HCT116 (cell line): ENCODE measurements at regions not wholly inside any gene's neighbourhood (a gene's known extent, or its start where the extent isn't known, plus 50 kb on each side); places are given as distances from the start of the nearest gene placed in this dataset.

ENCODE experiments used
- ATAC-seq: fragments of 200-7000 bp; cut with Tn5 transposase; 2 replicates; pipeline ENCODE4 v1.9.1; 2020; ENCODE audit warnings: mild to moderate bottlenecking, moderate library complexity
- BruUV-seq: library from RNA; stranded (reverse); fragments of 400-500 nt; replicated peaks from 2 replicates; lab custom pipeline; 2021; lab: Mats Ljungman, UMichigan
- CTCF ChIA-PET: fragments of 300-600 bp; sonication (Branson Sonifier 250); formaldehyde crosslinking; loops from one replicate; lab custom pipeline; 2021; ENCODE audit warnings: antibody characterized with exemption; lab: Charles Lee
- POLR2A ChIA-PET: fragments of 300-600, 350-600 bp; sonication (Branson Sonifier 250); formaldehyde crosslinking; loops from one replicate; lab custom pipeline; 2021; ENCODE audit warnings: antibody characterized with exemption; lab: Charles Lee
- RAD21 ChIA-PET, 2 experiments: fragments of 300-600 bp; sonication (Branson Sonifier 250); formaldehyde crosslinking; loops; one replicate each; lab custom pipeline; 2023; ENCODE audit warnings: low total read pairs in 2 of 2; ENCODE audit not compliant: uncharacterized antibody in 2 of 2, unreplicated experiment in 2 of 2, low non-redundant PET in 1 of 2; lab: Charles Lee
- DNase-seq: peaks from one replicate; pipeline ENCODE4 v3.0.0-alpha.2; 2010; ENCODE audit warnings: low read depth, low spot score
- H2AFZ ChIP-seq: fragments of 200-600 bp; shearing (Covaris generic), sonication (generic); 2 replicates; pipeline ENCODE4 v1.6.1; 2017; ENCODE audit warnings: low read depth, mixed run types, mixed read lengths, antibody characterized with exemption, low read length; ENCODE audit not compliant: poor library complexity, severe bottlenecking
- H3K27ac ChIP-seq: 2 replicates; pipeline ENCODE4 v1.5.1; 2012; ENCODE audit warnings: low read depth, low read length
- H3K27me3 ChIP-seq: fragments of 200-600 bp; sonication (generic); 2 replicates; pipeline ENCODE4 v1.6.1; 2016; ENCODE audit warnings: mixed run types, low read length, mixed read lengths; ENCODE audit not compliant: insufficient read depth
- H3K36me3 ChIP-seq, 2 experiments: fragments of 200-500 bp in 1 of 2; fragments of 200-600 bp in 1 of 2; sonication (Bioruptor generic) in 1 of 2; sonication (generic) in 1 of 2; 2 replicates each; pipeline versions ENCODE4 v1.5.1 to v1.6.1; 2014 to 2016; ENCODE audit warnings: low read length in 2 of 2, inconsistent platforms in 1 of 2, mixed read lengths in 1 of 2, mixed run types in 1 of 2; ENCODE audit not compliant: insufficient read depth in 2 of 2, control insufficient read depth in 1 of 2
- H3K4me1 ChIP-seq, 2 experiments: fragments of 200-600 bp in 1 of 2; sonication (generic) in 1 of 2; 2 replicates each; pipeline versions ENCODE4 v1.5.1 to v1.6.1; 2012 to 2017; ENCODE audit warnings: low read length in 2 of 2, inconsistent platforms in 1 of 2, mild to moderate bottlenecking in 1 of 2, mixed read lengths in 1 of 2, mixed run types in 1 of 2, moderate library complexity in 1 of 2; ENCODE audit not compliant: insufficient read depth in 2 of 2, control insufficient read depth in 1 of 2
- H3K4me2 ChIP-seq: fragments of 200-600 bp; sonication (generic); 2 replicates; pipeline ENCODE4 v1.6.1; 2017; ENCODE audit warnings: mixed run types, low read length, mixed read lengths
- H3K4me3 ChIP-seq, 2 experiments: fragments of 200-600 bp in 1 of 2; sonication (generic) in 1 of 2; replicated peaks in 1 of 2; 2 replicates each; pipeline ENCODE4 v1.5.1; 2011 to 2016; ENCODE audit warnings: low read length in 2 of 2, control low read depth in 1 of 2, low read depth in 1 of 2, mild to moderate bottlenecking in 1 of 2, mixed read lengths in 1 of 2, mixed run types in 1 of 2
- H3K79me2 ChIP-seq: fragments of 200-600 bp; sonication (generic); 2 replicates; pipeline ENCODE4 v1.6.1; 2017; ENCODE audit warnings: mild to moderate bottlenecking, mixed run types, low read length, moderate library complexity, mixed read lengths; ENCODE audit not compliant: insufficient read depth
- H3K9ac ChIP-seq: fragments of 200-600 bp; sonication (generic); 2 replicates; pipeline ENCODE4 v1.6.1; 2016; ENCODE audit warnings: low read length, mixed read lengths
- H3K9me2 ChIP-seq: fragments of 200-600 bp; sonication (generic), shearing (Covaris generic); 2 replicates; pipeline ENCODE4 v1.6.1; 2017; ENCODE audit warnings: mixed run types, mild to moderate bottlenecking, moderate library complexity; ENCODE audit not compliant: insufficient read depth
- H3K9me3 ChIP-seq, 2 experiments: fragments of 200-500 bp in 1 of 2; fragments of 200-600 bp in 1 of 2; sonication (Bioruptor generic) in 1 of 2; sonication (generic) in 1 of 2; 2 replicates each; pipeline ENCODE4 v1.6.1; 2014 to 2017; ENCODE audit warnings: low read length in 2 of 2, mixed read lengths in 2 of 2, inconsistent platforms in 1 of 2, low read depth in 1 of 2, mild to moderate bottlenecking in 1 of 2, mixed run types in 1 of 2, moderate library complexity in 1 of 2; ENCODE audit not compliant: control insufficient read depth in 1 of 2, insufficient read depth in 1 of 2
- H4K20me1 ChIP-seq: fragments of 200-600 bp; sonication (generic), shearing (Covaris generic); 2 replicates; pipeline ENCODE4 v1.6.1; 2017; ENCODE audit warnings: mixed run types, mild to moderate bottlenecking, moderate library complexity; ENCODE audit not compliant: insufficient read depth
- CEBPB ChIP-seq: IDR thresholded peaks from 2 replicates; pipeline ENCODE4 v1.6.1; 2012; ENCODE audit warnings: low read depth
- EZH2 ChIP-seq: fragments of 200-600 bp; sonication (generic); IDR thresholded peaks from 2 replicates; pipeline ENCODE4 v1.6.1; 2017; ENCODE audit warnings: antibody characterized with exemption, mixed run types
- EZH2phosphoT487 ChIP-seq: fragments of 200-600 bp; IDR thresholded peaks from 2 replicates; pipeline ENCODE4 v1.6.1; 2018; ENCODE audit warnings: antibody characterized with exemption, borderline replicate concordance
- JUND ChIP-seq: IDR thresholded peaks from 2 replicates; pipeline ENCODE4 v1.6.1; 2012
- SRF ChIP-seq: IDR thresholded peaks from 2 replicates; pipeline ENCODE4 v1.6.1; 2012; ENCODE audit warnings: low read depth
- ZFX ChIP-seq: fragments of 450-650 bp; IDR thresholded peaks from 2 replicates; pipeline ENCODE4 v1.6.1; 2017
- ZNF274 ChIP-seq: fragments of 200-500 bp; sonication (Bioruptor generic); IDR thresholded peaks from 2 replicates; pipeline ENCODE4 v1.6.1; 2014; ENCODE audit warnings: mild to moderate bottlenecking, low read depth, low read length, inconsistent platforms
- intact Hi-C: fragments of 100-400 bp; cut with micrococcal nuclease; formaldehyde crosslinking; loops from 2 replicates; pipeline ENCODE4 v1.10.0; 2022
- TF ChIP-seq, protein P1 (sequence below): IDR thresholded peaks from 2 replicates; pipeline ENCODE4 v1.6.1; 2012
- TF ChIP-seq, protein P2 (sequence below): IDR thresholded peaks from 2 replicates; pipeline ENCODE4 v1.6.1; 2012; ENCODE audit warnings: low read depth

- no peaks in the 10 kb centered on the region; a peak in 1 of 4 replicates for H3K4me1 ChIP-seq
- ChIA-PET CTCF (no interaction called here), RAD21 (no interaction called here), POLR2A (no interaction called here)
- intact Hi-C loops: no loop called here
- no peak overlapping the region for H2AFZ ChIP-seq
- no peaks in the 10 kb centered on the region for H3K27me3 ChIP-seq
- no peak overlapping the region for H3K4me3 ChIP-seq
- no peak overlapping the region for H3K27ac ChIP-seq
- no peak overlapping the region for H3K9ac ChIP-seq
- ATAC-seq (no peak), DNase-seq (no peak)
- H3K9me2 ChIP-seq: no peaks in the 10 kb centered on the region
- H3K4me2 ChIP-seq: no peak overlapping the region
- BruUV-seq: no TSS peak
- no peaks in the 10 kb centered on the region for H4K20me1 ChIP-seq
- no peaks in the 10 kb centered on the region for H3K79me2 ChIP-seq
- H3K36me3 ChIP-seq: no peaks in the 10 kb centered on the region
- no peaks in the 10 kb centered on the region for H3K9me3 ChIP-seq
- TF ChIP-seq EZH2phosphoT487 (no peak), JUND (no peak), ZFX (no peak), ZNF274 (no peak), EZH2 (no peak)
- TF ChIP-seq, protein P1, sequence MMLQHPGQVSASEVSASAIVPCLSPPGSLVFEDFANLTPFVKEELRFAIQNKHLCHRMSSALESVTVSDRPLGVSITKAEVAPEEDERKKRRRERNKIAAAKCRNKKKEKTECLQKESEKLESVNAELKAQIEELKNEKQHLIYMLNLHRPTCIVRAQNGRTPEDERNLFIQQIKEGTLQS: no peak
Measured at GRCh38 chr5:92633875-92634487, 947.0 kb downstream of the NR2F1-AS1 start.

- RAD21 ChIA-PET: no interaction called here
Measured at GRCh38 chr5:92633176-92633575, 947.8 kb downstream of the NR2F1-AS1 start.

More at GRCh38 chr5:92633176-92633575, 947.8 kb downstream of the NR2F1-AS1 start:
- intact Hi-C loops: no loop called here
- H4K20me1 ChIP-seq: no peaks in the 10 kb centered on the region
- H3K4me2 ChIP-seq: no peak overlapping the region
- H3K4me3 ChIP-seq: no peak overlapping the region
- no peaks in the 10 kb centered on the region for H3K9me2 ChIP-seq
- no peak overlapping the region for H3K9ac ChIP-seq
- no peak overlapping the region for H3K27ac ChIP-seq
- no peak for DNase-seq
- CTCF ChIA-PET: no interaction called here
- no TSS peak for BruUV-seq
- no peaks in the 10 kb centered on the region for H3K27me3 ChIP-seq
- H3K4me1 ChIP-seq: no peaks in the 10 kb centered on the region; a peak in 1 of 4 replicates
- no peaks in the 10 kb centered on the region for H3K36me3 ChIP-seq
- H2AFZ ChIP-seq: no peak overlapping the region
- H3K79me2 ChIP-seq: no peaks in the 10 kb centered on the region
- no peaks in the 10 kb centered on the region for H3K9me3 ChIP-seq
- TF ChIP-seq SRF: no peak
- no peak for TF ChIP-seq CEBPB
- TF ChIP-seq, protein P1: no peak
- TF ChIP-seq, protein P2, sequence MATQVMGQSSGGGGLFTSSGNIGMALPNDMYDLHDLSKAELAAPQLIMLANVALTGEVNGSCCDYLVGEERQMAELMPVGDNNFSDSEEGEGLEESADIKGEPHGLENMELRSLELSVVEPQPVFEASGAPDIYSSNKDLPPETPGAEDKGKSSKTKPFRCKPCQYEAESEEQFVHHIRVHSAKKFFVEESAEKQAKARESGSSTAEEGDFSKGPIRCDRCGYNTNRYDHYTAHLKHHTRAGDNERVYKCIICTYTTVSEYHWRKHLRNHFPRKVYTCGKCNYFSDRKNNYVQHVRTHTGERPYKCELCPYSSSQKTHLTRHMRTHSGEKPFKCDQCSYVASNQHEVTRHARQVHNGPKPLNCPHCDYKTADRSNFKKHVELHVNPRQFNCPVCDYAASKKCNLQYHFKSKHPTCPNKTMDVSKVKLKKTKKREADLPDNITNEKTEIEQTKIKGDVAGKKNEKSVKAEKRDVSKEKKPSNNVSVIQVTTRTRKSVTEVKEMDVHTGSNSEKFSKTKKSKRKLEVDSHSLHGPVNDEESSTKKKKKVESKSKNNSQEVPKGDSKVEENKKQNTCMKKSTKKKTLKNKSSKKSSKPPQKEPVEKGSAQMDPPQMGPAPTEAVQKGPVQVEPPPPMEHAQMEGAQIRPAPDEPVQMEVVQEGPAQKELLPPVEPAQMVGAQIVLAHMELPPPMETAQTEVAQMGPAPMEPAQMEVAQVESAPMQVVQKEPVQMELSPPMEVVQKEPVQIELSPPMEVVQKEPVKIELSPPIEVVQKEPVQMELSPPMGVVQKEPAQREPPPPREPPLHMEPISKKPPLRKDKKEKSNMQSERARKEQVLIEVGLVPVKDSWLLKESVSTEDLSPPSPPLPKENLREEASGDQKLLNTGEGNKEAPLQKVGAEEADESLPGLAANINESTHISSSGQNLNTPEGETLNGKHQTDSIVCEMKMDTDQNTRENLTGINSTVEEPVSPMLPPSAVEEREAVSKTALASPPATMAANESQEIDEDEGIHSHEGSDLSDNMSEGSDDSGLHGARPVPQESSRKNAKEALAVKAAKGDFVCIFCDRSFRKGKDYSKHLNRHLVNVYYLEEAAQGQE: no peak
- TF ChIP-seq, all 23 proteins: peak for 0
- ATAC-seq: no peak
- POLR2A ChIA-PET: no interaction called here
